SJSA1 (cell line): ENCODE measurements at regions not wholly inside any gene's neighbourhood (a gene's known extent, or its start where the extent isn't known, plus 50 kb on each side); places are given as distances from the start of the nearest gene placed in this dataset.
A peak's percentile ranks its signal among the peaks of the same experiment; 100 is the strongest.

ENCODE experiments used
- DNase-seq, 2 experiments: peaks; one replicate each; pipeline ENCODE4 v3.0.0-alpha.2; 2015 to 2020; ENCODE audit warnings: low spot score in 2 of 2, low read depth in 1 of 2
- H3K27ac ChIP-seq: fragments of 250-450 bp; sonication (Bioruptor Pico); 2 replicates; pipeline ENCODE4 v1.5.1; 2020; ENCODE audit warnings: mild to moderate bottlenecking, moderate library complexity
- H3K27me3 ChIP-seq: fragments of 250-450 bp; sonication (Bioruptor Pico); replicated peaks from 2 replicates; pipeline ENCODE4 v1.5.1; 2020; ENCODE audit warnings: mild to moderate bottlenecking, moderate library complexity
- H3K36me3 ChIP-seq: fragments of 250-450 bp; sonication (Bioruptor Pico); 2 replicates; pipeline ENCODE4 v1.5.1; 2020; ENCODE audit warnings: mild to moderate bottlenecking
- H3K4me1 ChIP-seq: fragments of 250-450 bp; sonication (Bioruptor Pico); replicated peaks from 2 replicates; pipeline ENCODE4 v1.6.1; 2021; ENCODE audit warnings: mild to moderate bottlenecking
- H3K4me3 ChIP-seq: fragments of 250-450 bp; sonication (Bioruptor Pico); 2 replicates; pipeline ENCODE4 v1.5.1; 2020; ENCODE audit warnings: mild to moderate bottlenecking
- H3K9me3 ChIP-seq: fragments of 250-450 bp; sonication (Bioruptor Pico); replicated peaks from 2 replicates; pipeline ENCODE4 v1.5.1; 2020; ENCODE audit warnings: mild to moderate bottlenecking

DNA sequence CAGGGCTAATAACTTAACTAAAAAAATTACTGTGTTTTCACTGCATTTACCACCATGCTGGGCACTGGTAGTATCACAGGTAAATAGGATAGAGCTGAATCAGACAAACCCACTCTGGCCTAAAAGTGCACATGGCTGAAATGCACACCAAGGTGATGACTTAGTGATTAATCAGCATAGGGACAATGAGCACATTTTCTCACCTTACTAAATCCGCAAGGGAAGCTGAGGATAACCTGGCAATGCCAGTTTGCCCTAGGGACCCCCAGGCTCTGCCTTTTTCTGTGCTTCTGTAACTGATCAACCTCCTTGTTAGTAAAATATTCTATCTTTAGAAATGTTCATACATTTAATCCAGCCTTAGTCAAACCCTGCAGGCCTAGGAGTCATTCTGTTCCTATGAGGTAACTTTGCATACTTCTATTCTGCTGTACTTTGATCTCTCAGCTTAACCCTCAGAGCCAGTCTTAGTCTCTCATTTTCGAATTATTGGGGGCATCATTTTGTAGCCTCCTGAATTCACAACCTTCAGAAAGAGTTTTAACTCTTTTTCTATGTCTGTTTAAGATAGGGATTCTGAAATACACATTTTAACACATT, 562.9 kb upstream of the KCNMB2 start:
- no peaks in the 10 kb centered on the region for H3K9me3 ChIP-seq
- DNase-seq: no peak
- no peak overlapping the region for H3K4me3 ChIP-seq
- H3K4me1 ChIP-seq: peaks cover 7% of the 10 kb centered on the region
- no peak overlapping the region for H3K27ac ChIP-seq
- H3K36me3 ChIP-seq: no peaks in the 10 kb centered on the region
- H3K27me3 ChIP-seq: no peaks in the 10 kb centered on the region

DNA sequence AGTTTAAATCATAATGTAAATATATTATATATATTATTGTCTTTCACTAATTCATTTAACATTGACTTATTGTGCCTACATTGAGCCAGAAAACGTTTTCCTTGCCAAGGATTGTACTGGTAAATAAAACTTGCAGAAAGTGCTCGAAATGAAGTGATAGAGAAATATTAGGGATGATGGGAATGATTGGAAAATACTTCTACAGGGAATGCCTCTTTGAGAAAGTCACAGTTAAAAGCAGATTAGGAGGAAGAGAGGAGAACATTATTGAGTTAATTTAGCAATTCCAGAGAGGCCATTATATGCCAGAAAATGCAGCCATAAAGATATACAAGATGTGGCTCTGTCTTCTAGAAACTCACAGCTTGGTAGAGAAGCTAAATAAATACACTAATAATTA, 560.0 kb upstream of the KCNMB2 start:
- H3K9me3 ChIP-seq: no peaks in the 10 kb centered on the region
- no peak overlapping the region for H3K27ac ChIP-seq
- no peak overlapping the region for H3K4me3 ChIP-seq
- DNase-seq: no peak
- no peaks in the 10 kb centered on the region for H3K27me3 ChIP-seq
- peaks cover 7% of the 10 kb centered on the region for H3K4me1 ChIP-seq
- H3K36me3 ChIP-seq: no peaks in the 10 kb centered on the region

DNA sequence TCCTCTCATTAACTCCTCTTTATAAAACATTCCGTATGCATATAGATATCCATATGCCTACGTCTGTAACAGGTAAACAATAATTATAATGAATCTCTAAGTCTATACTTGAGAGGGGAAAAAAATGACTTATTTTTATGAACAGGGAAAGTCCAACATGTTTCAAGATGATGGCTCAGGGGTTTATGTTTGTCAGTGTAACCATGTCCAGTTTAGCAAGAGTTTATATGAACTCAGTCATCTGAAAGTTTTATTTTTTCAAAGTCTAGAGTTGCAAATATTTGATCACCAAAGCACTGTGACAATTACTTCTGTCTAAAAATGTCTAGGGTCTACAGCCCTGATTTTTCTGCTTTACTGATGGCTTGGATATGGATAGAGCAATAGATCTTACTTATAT, 559.4 kb upstream of the KCNMB2 start:
- H3K27me3 ChIP-seq: no peaks in the 10 kb centered on the region
- H3K9me3 ChIP-seq: no peaks in the 10 kb centered on the region
- no peak for DNase-seq
- no peak overlapping the region for H3K27ac ChIP-seq
- no peaks in the 10 kb centered on the region for H3K36me3 ChIP-seq
- peaks cover 7% of the 10 kb centered on the region for H3K4me1 ChIP-seq
- no peak overlapping the region for H3K4me3 ChIP-seq

DNA sequence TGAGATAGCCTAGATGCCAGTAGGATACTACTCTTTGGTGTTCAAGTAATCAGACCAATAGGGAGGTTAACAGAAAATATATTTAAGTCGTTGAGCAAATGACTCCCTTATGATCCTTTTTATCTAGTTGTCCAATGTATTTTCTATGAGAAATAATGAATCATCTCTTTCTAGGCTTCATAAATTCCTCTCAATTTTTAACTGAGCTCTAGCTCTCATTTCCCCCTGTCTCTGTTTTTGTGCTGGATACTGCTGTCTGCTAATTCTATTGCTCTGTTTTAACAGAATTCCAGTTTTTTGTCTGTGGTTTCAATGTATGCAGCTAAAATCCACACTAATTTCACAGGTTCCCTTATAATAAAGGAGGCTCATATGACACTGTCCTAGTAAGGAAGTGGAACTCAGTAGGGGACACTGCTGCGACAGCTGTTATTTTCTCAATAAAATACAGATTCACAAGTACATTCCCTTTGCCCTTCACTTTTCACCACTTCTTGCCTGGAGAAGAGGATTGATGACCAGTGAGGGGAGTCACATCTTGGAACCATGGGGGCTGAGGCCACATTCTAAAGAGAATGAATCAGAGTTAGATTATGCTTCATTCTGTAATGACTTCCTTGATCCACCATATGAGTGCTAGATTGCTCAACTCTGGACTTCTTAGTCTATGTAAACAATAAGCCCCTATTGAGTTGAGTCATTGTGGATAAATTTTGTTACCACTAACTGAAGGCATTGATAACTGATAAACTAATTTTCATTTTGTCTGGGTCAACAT, 558.7 kb upstream of the KCNMB2 start:
- H3K4me1 ChIP-seq: peaks cover 9% of the 10 kb centered on the region

DNA sequence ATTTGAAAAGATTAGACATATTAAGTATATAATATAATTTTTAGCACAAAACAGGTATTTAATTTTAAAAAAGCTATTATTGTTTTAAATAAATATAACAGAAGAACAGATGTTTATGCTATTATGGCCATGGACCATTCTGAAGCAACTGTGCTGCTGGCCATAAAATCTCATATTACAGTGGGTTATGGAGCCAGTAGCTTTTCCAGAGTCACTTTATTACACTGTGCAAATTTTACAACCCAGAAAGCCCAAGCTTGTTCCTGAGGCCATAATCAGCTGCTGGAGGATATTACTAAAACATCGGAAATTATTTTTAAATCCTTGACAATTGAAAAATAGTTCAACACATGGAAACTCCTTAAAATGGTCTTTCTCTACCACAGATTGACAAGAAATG, 557.3 kb upstream of the KCNMB2 start:
- Histone ChIP-seq H3K27ac (no peak overlapping the region), H3K4me1 (peaks cover 9% of the 10 kb centered on the region), H3K27me3 (no peaks in the 10 kb centered on the region), H3K4me3 (no peak overlapping the region), H3K9me3 (no peaks in the 10 kb centered on the region), H3K36me3 (no peaks in the 10 kb centered on the region)
- DNase-seq: no peak

More for the DNA sequence above, 558.7 kb upstream of the KCNMB2 start:
- Histone ChIP-seq H3K36me3 (no peaks in the 10 kb centered on the region), H3K27ac (no peak overlapping the region; the same call in 1 of the 2 replicates), H3K4me3 (no peak overlapping the region), H3K27me3 (no peaks in the 10 kb centered on the region), H3K9me3 (no peaks in the 10 kb centered on the region)
- peak in 1 of 2 experiments; percentile 6 for DNase-seq

DNA sequence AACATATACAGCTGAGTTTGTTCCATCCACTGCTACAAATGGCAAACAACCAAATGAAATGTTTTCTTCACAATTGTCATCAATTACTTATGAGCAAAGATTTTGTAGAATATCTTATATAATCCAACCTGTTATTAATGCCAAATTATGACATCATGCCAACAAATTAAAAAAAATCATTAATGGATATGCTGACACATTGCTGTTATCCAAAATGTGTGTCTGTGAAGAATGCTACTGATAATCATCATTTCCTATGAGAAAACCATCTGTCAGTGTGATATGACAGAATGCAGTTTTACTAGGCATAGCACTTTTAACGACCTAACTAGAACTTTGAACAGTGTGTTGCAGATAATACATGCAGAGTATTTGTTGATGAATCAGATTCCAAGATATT, 556.5 kb upstream of the KCNMB2 start:
- H3K9me3 ChIP-seq: no peaks in the 10 kb centered on the region
- H3K27ac ChIP-seq: no peak overlapping the region
- peaks cover 9% of the 10 kb centered on the region for H3K4me1 ChIP-seq
- H3K36me3 ChIP-seq: no peaks in the 10 kb centered on the region
- no peak overlapping the region for H3K4me3 ChIP-seq
- no peaks in the 10 kb centered on the region for H3K27me3 ChIP-seq
- no peak for DNase-seq

DNA sequence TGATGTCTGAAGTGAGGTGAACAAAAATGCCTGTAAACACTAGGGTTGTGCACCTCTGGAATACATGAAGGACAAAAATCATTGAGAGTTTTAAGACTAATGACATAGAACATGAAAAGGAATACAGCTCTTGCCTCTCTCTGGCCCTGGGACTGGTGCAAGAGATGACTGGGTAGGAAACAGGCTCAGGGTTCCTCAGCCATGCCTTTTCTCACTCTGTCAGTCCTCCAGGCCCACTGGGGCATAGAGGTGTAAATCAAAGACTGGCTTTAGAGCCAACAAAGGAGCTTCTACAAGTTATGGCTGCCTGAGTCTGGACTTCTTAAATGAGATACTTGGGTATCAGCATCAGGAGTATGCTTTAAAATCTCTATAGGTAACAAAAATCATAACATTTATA, 554.7 kb upstream of the KCNMB2 start:
- Histone ChIP-seq H3K36me3 (no peaks in the 10 kb centered on the region), H3K27me3 (no peaks in the 10 kb centered on the region), H3K9me3 (no peaks in the 10 kb centered on the region), H3K27ac (no peak overlapping the region), H3K4me1 (peaks cover 9% of the 10 kb centered on the region), H3K4me3 (no peak overlapping the region)
- no peak for DNase-seq

DNA sequence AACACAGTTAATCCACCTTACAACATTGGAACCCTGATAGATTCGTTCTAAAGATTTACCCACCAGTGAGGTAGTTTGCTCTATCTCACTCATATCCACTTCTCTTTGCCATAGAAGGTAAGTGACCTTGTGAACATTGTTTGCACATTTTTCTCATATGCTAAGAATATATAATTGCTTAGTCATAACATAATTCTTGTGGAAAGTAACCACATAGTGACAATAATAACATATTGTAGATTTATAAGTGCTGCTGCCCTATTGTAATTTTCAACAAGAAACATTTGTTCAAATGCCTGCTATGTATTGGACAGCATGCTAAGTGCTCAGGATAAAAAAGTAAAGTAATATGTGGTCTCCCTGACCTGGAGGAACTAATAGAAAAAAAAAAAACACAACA, 554.2 kb upstream of the KCNMB2 start:
- Histone ChIP-seq H3K4me1 (peaks cover 9% of the 10 kb centered on the region), H3K4me3 (no peak overlapping the region), H3K36me3 (no peaks in the 10 kb centered on the region), H3K27ac (no peak overlapping the region), H3K9me3 (no peaks in the 10 kb centered on the region), H3K27me3 (no peaks in the 10 kb centered on the region)
- no peak for DNase-seq

DNA sequence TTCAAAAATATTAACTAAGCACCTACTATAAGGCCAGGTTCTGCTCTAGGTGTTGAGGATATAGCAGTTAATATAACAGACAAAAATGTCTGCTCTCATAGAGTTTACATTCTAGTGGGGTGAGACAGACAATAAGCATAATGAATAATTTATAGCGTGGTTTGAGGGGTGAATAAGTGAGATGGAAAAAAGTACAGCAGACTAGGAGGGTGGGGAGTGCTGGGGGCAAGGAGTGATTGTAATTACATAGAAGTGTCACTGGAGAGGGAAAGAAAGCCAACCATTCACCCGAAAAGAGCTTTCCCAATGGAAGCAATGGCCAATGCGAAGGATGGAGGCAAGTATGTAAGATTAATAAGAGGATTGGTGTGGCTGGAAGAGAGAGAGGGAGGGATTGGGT, 552.9 kb upstream of the KCNMB2 start:
- DNase-seq: no peak
- H3K9me3 ChIP-seq: no peaks in the 10 kb centered on the region

DNA sequence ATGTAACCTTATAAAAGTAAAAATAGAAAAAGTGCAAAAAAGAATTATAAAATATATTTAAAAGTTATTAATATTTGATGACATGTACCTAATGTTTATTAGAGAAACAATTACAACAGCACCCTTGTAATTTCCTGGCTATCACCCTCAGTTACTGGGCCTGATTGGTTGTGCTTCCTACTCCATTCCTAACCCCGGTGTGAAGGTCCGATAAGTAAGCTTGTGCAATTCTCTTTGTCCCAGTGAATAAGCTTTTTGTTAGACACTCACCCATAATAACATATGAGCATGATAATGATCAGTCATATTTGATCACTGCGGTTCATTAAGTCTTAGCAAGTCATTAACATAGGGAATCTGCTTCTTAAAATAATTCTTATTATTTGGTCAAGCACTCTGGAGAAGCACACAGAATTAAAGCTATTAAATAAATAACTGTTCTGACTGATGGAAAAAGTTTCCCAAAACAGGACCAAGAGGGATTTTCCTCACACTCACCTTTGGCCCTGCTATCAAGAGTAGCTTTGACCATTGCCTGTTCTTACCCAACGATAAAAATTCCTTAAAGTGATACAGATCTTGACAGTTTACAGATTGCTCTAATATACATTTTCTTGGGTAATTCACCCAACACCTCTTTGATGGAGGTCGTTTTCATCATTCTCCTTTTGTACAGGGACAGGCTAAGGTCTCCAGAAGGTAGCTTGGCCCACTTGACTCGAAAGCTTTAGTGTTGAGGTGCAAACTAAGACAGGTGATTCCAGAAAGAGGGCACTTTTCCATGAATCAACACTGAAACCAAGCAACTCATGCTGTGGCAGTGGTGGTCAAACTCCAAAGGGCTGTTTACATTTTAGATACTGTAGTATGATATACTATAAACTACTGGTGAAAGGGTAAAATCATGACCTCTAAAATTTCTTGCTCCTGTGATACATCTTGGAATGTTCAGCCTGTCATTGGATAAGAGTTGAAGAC, 543.0 kb upstream of the KCNMB2 start:
- DNase-seq: no peak
- H3K36me3 ChIP-seq: no peaks in the 10 kb centered on the region
- H3K4me3 ChIP-seq: no peak overlapping the region
- H3K27me3 ChIP-seq: no peaks in the 10 kb centered on the region
- no peaks in the 10 kb centered on the region for H3K9me3 ChIP-seq
- H3K27ac ChIP-seq: no peak overlapping the region
- no peaks in the 10 kb centered on the region for H3K4me1 ChIP-seq

More for the DNA sequence above, 552.9 kb upstream of the KCNMB2 start:
- H3K36me3 ChIP-seq: no peaks in the 10 kb centered on the region
- H3K27me3 ChIP-seq: no peaks in the 10 kb centered on the region
- H3K27ac ChIP-seq: no peak overlapping the region
- 0 out of 2 replicates have a peak, but pooled peaks cover 3% of the 10 kb centered on the region for H3K4me1 ChIP-seq
- no peak overlapping the region for H3K4me3 ChIP-seq

DNA sequence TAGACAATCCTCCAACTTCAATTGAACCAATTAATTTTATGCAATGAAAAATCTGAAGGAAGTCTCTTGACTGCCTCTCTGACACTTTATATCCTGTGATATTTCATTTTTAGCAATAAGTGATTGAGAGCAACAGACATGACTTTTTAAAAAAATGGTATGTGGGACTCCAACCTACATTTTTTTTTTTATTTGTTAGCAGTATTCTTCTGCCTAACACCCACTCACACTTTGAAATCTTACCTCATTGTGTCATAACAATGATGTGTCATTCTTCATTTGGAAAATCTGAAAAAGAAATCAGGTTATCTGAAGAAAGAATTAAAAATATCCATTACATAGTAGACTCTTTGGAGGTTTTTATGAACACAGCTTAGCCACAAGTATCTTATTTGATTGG, 541.3 kb upstream of the KCNMB2 start:
- Histone ChIP-seq H3K9me3 (no peaks in the 10 kb centered on the region), H3K27ac (no peak overlapping the region), H3K36me3 (no peaks in the 10 kb centered on the region), H3K4me3 (no peak overlapping the region), H3K4me1 (no peaks in the 10 kb centered on the region), H3K27me3 (no peaks in the 10 kb centered on the region)
- DNase-seq: no peak

DNA sequence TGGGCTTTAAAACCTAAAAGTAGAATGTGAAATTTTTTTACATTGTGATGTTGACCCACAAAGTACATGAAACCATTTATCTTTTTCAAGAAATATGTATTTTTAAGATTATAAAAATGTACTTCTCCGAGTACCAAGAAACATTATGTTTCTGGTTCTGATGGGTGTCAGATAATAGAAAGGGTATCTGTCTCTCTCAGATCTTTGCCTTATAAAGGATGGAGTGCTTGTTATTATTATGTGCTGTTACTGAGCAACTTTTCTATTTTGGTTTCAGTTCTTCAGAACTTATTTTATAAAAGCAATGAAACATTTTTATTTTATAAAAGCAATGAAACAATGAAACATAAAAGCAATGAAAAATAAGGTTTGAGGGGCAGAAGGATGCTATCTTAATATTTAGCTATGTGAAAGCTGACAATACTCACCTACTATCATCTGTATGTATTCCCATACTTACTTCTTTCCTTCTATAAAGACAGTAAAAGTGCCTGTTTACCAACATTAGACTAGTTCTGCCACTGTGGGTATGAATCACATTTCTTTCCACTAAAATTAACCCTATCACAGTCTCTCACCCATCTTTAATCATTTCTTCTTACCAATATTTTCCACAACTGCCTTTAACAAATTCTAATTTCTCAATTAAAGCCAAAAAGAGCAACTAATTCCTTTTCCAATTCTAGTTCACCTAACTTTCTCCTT, 540.7 kb upstream of the KCNMB2 start:
- Histone ChIP-seq H3K9me3 (no peaks in the 10 kb centered on the region), H3K36me3 (no peaks in the 10 kb centered on the region), H3K4me3 (no peak overlapping the region), H3K27ac (no peak overlapping the region), H3K4me1 (no peaks in the 10 kb centered on the region), H3K27me3 (no peaks in the 10 kb centered on the region)
- DNase-seq: no peak

DNA sequence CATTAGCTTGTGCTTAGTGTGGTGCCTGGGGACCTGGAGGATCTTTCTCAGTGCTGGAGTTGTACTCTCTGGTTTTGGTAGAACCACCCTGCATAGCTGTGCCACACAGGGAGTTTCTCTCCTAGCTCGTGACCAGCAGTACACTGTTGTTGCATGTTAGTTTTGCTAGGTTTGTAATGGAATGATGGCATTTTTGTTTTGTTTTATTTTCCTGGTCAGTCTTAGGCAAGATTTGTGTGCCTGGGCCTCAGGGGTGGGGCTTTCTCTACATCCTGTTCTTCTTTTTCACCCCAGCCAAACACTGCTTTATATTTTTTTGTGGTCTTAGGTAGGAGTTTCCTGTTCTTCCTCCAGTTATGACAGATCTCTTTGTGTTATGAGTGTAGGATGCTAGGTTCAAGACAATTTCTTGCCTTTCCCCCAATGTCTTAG, 534.5 kb upstream of the KCNMB2 start:
- H3K4me1 ChIP-seq: no peaks in the 10 kb centered on the region
- no peaks in the 10 kb centered on the region for H3K27me3 ChIP-seq
- no peak for DNase-seq
- H3K9me3 ChIP-seq: no peaks in the 10 kb centered on the region; the same call in 1 of the 2 replicates
- H3K36me3 ChIP-seq: no peaks in the 10 kb centered on the region
- no peak overlapping the region for H3K27ac ChIP-seq
- H3K4me3 ChIP-seq: no peak overlapping the region
